ENCODE measurements at regions not wholly inside any gene's neighbourhood (a gene's known extent, or its start where the extent isn't known, plus 50 kb on each side); places are given as distances from the start of the nearest gene placed in this dataset.

DNA sequence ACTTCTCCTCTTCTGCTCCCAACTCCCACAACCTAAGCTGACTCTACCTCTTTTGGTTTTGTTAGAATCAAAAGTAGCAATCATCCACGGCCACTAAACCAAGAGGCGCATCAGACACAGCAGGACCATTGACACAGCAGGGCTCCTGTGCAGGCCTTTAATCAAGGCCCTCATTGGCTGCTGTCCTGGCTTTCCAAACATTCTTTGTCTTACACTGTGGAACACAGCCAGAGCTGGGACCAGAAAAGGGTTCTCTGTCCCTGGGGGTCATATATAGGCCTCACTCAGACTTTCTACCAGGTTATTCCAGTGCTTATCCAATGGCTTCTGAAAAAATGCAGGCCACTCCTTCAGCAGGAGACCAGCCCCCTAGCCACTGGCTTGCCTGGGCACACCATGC lies 212.7 kb upstream of the NTM start:
- no peak for TF ChIP-seq POU2F2 (IDR thresholded peaks at IDR 0.05; ENCODE audit: low read depth, low read length)
- no peak for TF ChIP-seq POLR2AphosphoS5 (IDR thresholded peaks at IDR 0.05; ENCODE audit: low read depth, low read length)
- TF ChIP-seq TAF1 (IDR thresholded peaks at IDR 0.05; ENCODE audit: low read depth, low read length): no peak
- no peak for TF ChIP-seq POLR2A (IDR thresholded peaks at IDR 0.05; ENCODE audit: low read depth, low read length)
- no peak for TF ChIP-seq PAX5 (IDR thresholded peaks at IDR 0.05; ENCODE audit: insufficient read depth, low read length, severe bottlenecking)
- no peak for TF ChIP-seq SPI1 (IDR thresholded peaks at IDR 0.05; ENCODE audit: low read depth, low read length)

All from GM12891 (cell line).